ENCODE measurements at regions not wholly inside any gene's neighbourhood (a gene's known extent, or its start where the extent isn't known, plus 50 kb on each side); places are given as distances from the start of the nearest gene placed in this dataset.

DNA sequence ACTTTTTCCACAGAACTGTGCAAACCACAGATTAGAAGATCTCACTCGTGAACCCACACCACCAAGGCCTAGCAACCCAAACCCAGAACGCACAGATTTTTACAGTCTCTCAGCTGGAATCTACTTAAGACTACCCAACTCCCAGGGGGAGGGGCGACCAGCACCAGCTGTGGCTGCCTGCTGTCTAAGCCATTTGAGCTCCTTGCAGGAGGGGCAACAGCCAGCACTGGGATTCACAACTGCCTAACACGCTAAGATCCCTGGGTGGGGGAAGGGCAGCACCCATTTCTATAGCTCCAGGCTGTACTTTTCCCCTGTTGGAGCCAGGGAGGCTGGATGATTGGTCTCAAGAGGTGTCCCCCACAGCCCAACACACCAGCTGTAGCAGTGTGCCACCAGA is 368.8 kb downstream of the SUCLA2 start:
- no peak for TF ChIP-seq CTCF (conservative IDR thresholded peaks at IDR 0.05; ENCODE audit: low read length)
- no peak for TF ChIP-seq EZH2phosphoT487 (IDR thresholded peaks at IDR 0.05; ENCODE audit: borderline replicate concordance)

Measured in Loucy (cell line).